H1 (cell line): ENCODE measurements at regions not wholly inside any gene's neighbourhood (a gene's known extent, or its start where the extent isn't known, plus 50 kb on each side); places are given as distances from the start of the nearest gene placed in this dataset.
"Not testable (repeated sequence)": the region's sequence is repeated elsewhere in the genome, so short reads cannot be mapped to it uniquely, and the experiment has no call there.

ENCODE experiments used
- CTCF ChIA-PET: fragments of 300-600 bp; sonication (Branson Sonifier 250); formaldehyde crosslinking; loops from one replicate; lab custom pipeline; 2021; ENCODE audit not compliant: partially characterized antibody; lab: Charles Lee
- POLR2A ChIA-PET: fragments of 300-600 bp; sonication (Branson Sonifier 250); formaldehyde crosslinking; loops from one replicate; lab custom pipeline; 2021; ENCODE audit warnings: inconsistent platforms; ENCODE audit not compliant: partially characterized antibody; lab: Charles Lee
- DNase-seq, 2 experiments: peaks; one replicate each; pipeline versions ENCODE4 v3.0.0 to v3.0.0-alpha.2; 2010 to 2022; ENCODE audit warnings: low spot score in 2 of 2, low read depth in 1 of 2, mixed read lengths in 1 of 2
- FAIRE-seq: peaks from 2 replicates; lab custom pipeline; 2011; peaks lifted over from hg19 to GRCh38; lab: Jason Lieb, UNC
- H2AFZ ChIP-seq: 2 replicates; pipeline ENCODE4 v1.8.1; 2012; ENCODE audit warnings: low read length, inconsistent platforms
- H2AK5ac ChIP-seq: 2 replicates; pipeline ENCODE4 v1.6.1; 2013; ENCODE audit warnings: low read depth, low read length
- H2BK120ac ChIP-seq: replicated peaks from 2 replicates; pipeline ENCODE3; 2013; ENCODE audit warnings: low read depth, low read length, inconsistent platforms
- H2BK12ac ChIP-seq: 2 replicates; pipeline ENCODE4 v1.6.1; 2013; ENCODE audit warnings: low read depth, low read length
- H2BK15ac ChIP-seq: 2 replicates; pipeline ENCODE4 v1.6.1; 2013; ENCODE audit warnings: low read length
- H2BK20ac ChIP-seq: 2 replicates; pipeline ENCODE4 v1.6.1; 2013; ENCODE audit warnings: low read length
- H2BK5ac ChIP-seq: 2 replicates; pipeline ENCODE4 v1.6.1; 2013; ENCODE audit warnings: low read depth, low read length
- H3K14ac ChIP-seq: 2 replicates; pipeline ENCODE4 v1.6.1; 2013; ENCODE audit warnings: inconsistent platforms; ENCODE audit not compliant: insufficient read length
- H3K18ac ChIP-seq: 2 replicates; pipeline ENCODE4 v1.6.1; 2013; ENCODE audit warnings: low read length; ENCODE audit errors: extremely low read depth
- H3K23ac ChIP-seq: 2 replicates; pipeline ENCODE4 v1.6.1; 2013; ENCODE audit warnings: inconsistent platforms; ENCODE audit not compliant: insufficient read length
- H3K23me2 ChIP-seq: 2 replicates; pipeline ENCODE4 v1.6.1; 2013; ENCODE audit warnings: low read depth, low read length
- H3K27ac ChIP-seq: 2 replicates; pipeline ENCODE4 v1.6.1; 2011; ENCODE audit warnings: low read depth, low read length, inconsistent platforms
- H3K27me3 ChIP-seq, 4 experiments: replicated peaks in 1 of 4; 1 replicate in 1 of 4; 2 replicates in 3 of 4; pipeline versions ENCODE4 v1.6.1 to v1.8.1; 2011 to 2013; ENCODE audit warnings: low read length in 3 of 4, mild to moderate bottlenecking in 3 of 4, inconsistent platforms in 2 of 4, mixed read lengths in 2 of 4, moderate library complexity in 1 of 4; ENCODE audit not compliant: control insufficient read depth in 3 of 4, insufficient read depth in 3 of 4; ENCODE audit errors: extremely low read depth in 1 of 4
- H3K36me3 ChIP-seq, 4 experiments: 2 replicates each; pipeline versions ENCODE4 v1.6.1 to v1.8.1; 2011 to 2013; ENCODE audit warnings: mild to moderate bottlenecking in 4 of 4, low read length in 3 of 4, moderate library complexity in 2 of 4, control low read depth in 1 of 4, inconsistent platforms in 1 of 4; ENCODE audit not compliant: insufficient read depth in 4 of 4, control insufficient read depth in 2 of 4
- H3K4ac ChIP-seq: replicated peaks from 2 replicates; pipeline ENCODE3; 2013; ENCODE audit warnings: low read length, low read depth, mixed read lengths, inconsistent platforms; ENCODE audit not compliant: insufficient read length
- H3K4me1 ChIP-seq, 4 experiments: replicated peaks in 1 of 4; 1 replicate in 1 of 4; 2 replicates in 3 of 4; pipeline versions ENCODE4 v1.6.1 to v1.8.1; 2011 to 2013; ENCODE audit warnings: low read length in 3 of 4, inconsistent platforms in 2 of 4, mixed read lengths in 1 of 4; ENCODE audit not compliant: insufficient read depth in 4 of 4, control insufficient read depth in 3 of 4
- H3K4me2 ChIP-seq, 2 experiments: 2 replicates each; pipeline versions ENCODE4 v1.6.1 to v1.8.1; 2011 to 2013; ENCODE audit warnings: low read depth in 2 of 2, low read length in 2 of 2, control low read depth in 1 of 2, inconsistent platforms in 1 of 2, mild to moderate bottlenecking in 1 of 2; ENCODE audit not compliant: insufficient read depth in 1 of 2
- H3K4me3 ChIP-seq, 4 experiments: fragments of 200-600, 300-600 bp in 1 of 4; sonication (generic), shearing (Covaris generic), sonication (Bioruptor Twin) in 1 of 4; 2 replicates each; pipeline versions ENCODE4 v1.5.1 to v1.8.1; 2011 to 2016; ENCODE audit warnings: low read length in 4 of 4, low read depth in 3 of 4, control low read depth in 2 of 4, inconsistent platforms in 2 of 4, mild to moderate bottlenecking in 2 of 4, mixed read lengths in 1 of 4, moderate library complexity in 1 of 4; ENCODE audit not compliant: insufficient read depth in 2 of 4; ENCODE audit errors: extremely low read depth in 1 of 4
- H3K56ac ChIP-seq: replicated peaks from 2 replicates; pipeline ENCODE3; 2013; ENCODE audit warnings: low read depth, mild to moderate bottlenecking, mixed read lengths, low read length, inconsistent platforms; ENCODE audit not compliant: insufficient read length
- H3K79me1 ChIP-seq: 2 replicates; pipeline ENCODE4 v1.6.1; 2013; ENCODE audit warnings: low read depth, low read length, control low read depth
- H3K79me2 ChIP-seq, 2 experiments: 2 replicates each; pipeline versions ENCODE4 v1.6.1 to v1.8.1; 2012 to 2013; ENCODE audit warnings: low read length in 2 of 2, mild to moderate bottlenecking in 2 of 2, inconsistent platforms in 1 of 2; ENCODE audit not compliant: insufficient read depth in 2 of 2, control insufficient read depth in 1 of 2
- H3K9ac ChIP-seq, 4 experiments: replicated peaks in 1 of 4; 1 replicate in 1 of 4; 2 replicates in 3 of 4; pipeline versions ENCODE4 v1.6.1 to v1.8.1; 2011 to 2013; ENCODE audit warnings: low read depth in 3 of 4, low read length in 3 of 4, control low read depth in 2 of 4, mild to moderate bottlenecking in 2 of 4, moderate library complexity in 2 of 4, inconsistent platforms in 1 of 4; ENCODE audit errors: extremely low read depth in 1 of 4
- H3K9me3 ChIP-seq, 2 experiments: 2 replicates each; pipeline versions ENCODE4 v1.6.1 to v1.8.1; 2012 to 2013; ENCODE audit warnings: mild to moderate bottlenecking in 2 of 2, moderate library complexity in 2 of 2, control low read depth in 1 of 2, inconsistent platforms in 1 of 2, low read depth in 1 of 2, low read length in 1 of 2, mixed read lengths in 1 of 2; ENCODE audit not compliant: insufficient read depth in 2 of 2
- H4K20me1 ChIP-seq, 2 experiments: replicated peaks in 1 of 2; 2 replicates each; pipeline versions ENCODE3 to v1.8.1; 2011 to 2013; ENCODE audit warnings: inconsistent platforms in 2 of 2, low read length in 2 of 2, mild to moderate bottlenecking in 1 of 2; ENCODE audit not compliant: insufficient read depth in 2 of 2, control insufficient read depth in 1 of 2
- H4K5ac ChIP-seq: 2 replicates; pipeline ENCODE4 v1.6.1; 2013; ENCODE audit warnings: low read length, low read depth, mixed read lengths, inconsistent platforms; ENCODE audit not compliant: insufficient read length
- H4K8ac ChIP-seq: 2 replicates; pipeline ENCODE4 v1.8.0; 2013; ENCODE audit warnings: mild to moderate bottlenecking, moderate library complexity, low read length, inconsistent platforms; ENCODE audit not compliant: insufficient read depth; ENCODE audit errors: extremely low read depth
- H4K91ac ChIP-seq: replicated peaks from 2 replicates; pipeline ENCODE3; 2013; ENCODE audit warnings: low read length, mixed read lengths, inconsistent platforms; ENCODE audit not compliant: insufficient read length
- BACH1 ChIP-seq: IDR thresholded peaks from 2 replicates; pipeline ENCODE4 v1.6.1; 2012; ENCODE audit warnings: low read length, improper control_type of control experiment
- CTBP2 ChIP-seq: IDR thresholded peaks from 2 replicates; pipeline ENCODE4 v1.7.0; 2011; ENCODE audit warnings: borderline replicate concordance, mild to moderate bottlenecking, moderate library complexity, mixed read lengths, low read length; ENCODE audit not compliant: insufficient read depth, insufficient read length
- EP300 ChIP-seq, 2 experiments: IDR thresholded peaks; 1 replicate in 1 of 2; 2 replicates in 1 of 2; pipeline ENCODE4 v1.6.1; 2011 to 2012; ENCODE audit warnings: low read depth in 2 of 2, low read length in 2 of 2, mild to moderate bottlenecking in 2 of 2, borderline replicate concordance in 1 of 2, inconsistent platforms in 1 of 2, moderate library complexity in 1 of 2
- GTF2F1 ChIP-seq: IDR thresholded peaks from 2 replicates; pipeline ENCODE4 v1.6.1; 2012; ENCODE audit warnings: low read depth, low read length, improper control_type of control experiment, borderline replicate concordance
- KDM5A ChIP-seq: fragments of 200-600 bp; IDR thresholded peaks from 2 replicates; pipeline ENCODE4 v1.7.1; 2012; ENCODE audit warnings: mild to moderate bottlenecking, low read length, inconsistent platforms, mixed read lengths
- NANOG ChIP-seq: IDR thresholded peaks from 2 replicates; pipeline ENCODE4 v1.6.1; 2011; ENCODE audit warnings: low read length, low read depth, mild to moderate bottlenecking, inconsistent platforms; ENCODE audit not compliant: insufficient read depth, poor library complexity, severe bottlenecking
- POLR2AphosphoS5 ChIP-seq: IDR thresholded peaks from 2 replicates; pipeline ENCODE4 v1.6.1; 2011; ENCODE audit warnings: low read depth, low read length
- RXRA ChIP-seq: IDR thresholded peaks from 2 replicates; pipeline ENCODE4 v1.6.1; 2011; ENCODE audit warnings: low read depth, mild to moderate bottlenecking, low read length, moderate library complexity; ENCODE audit not compliant: insufficient read depth
- TAF7 ChIP-seq: optimal IDR thresholded peaks from 2 replicates; pipeline ENCODE3; 2011; ENCODE audit warnings: low read depth, mild to moderate bottlenecking, inconsistent platforms, low read length, moderate library complexity, borderline replicate concordance
- WGBS, 2 experiments: shearing (Covaris generic) in 1 of 2; methylation state at CpG; one replicate each; pipeline versions ENCODE4 v1.1.6 to v1.1.7; 2013 to 2015; ENCODE audit warnings: low lambda C conversion rate in 2 of 2, mixed read lengths in 2 of 2, inconsistent platforms in 1 of 2, low coverage in 1 of 2, missing lambda C conversion rate in 1 of 2; ENCODE audit not compliant: insufficient replicate concordance in 2 of 2, insufficient coverage in 1 of 2, insufficient read length in 1 of 2; ENCODE audit errors: extremely low coverage in 1 of 2, missing lambda C conversion rate in 1 of 2; 5-methylcytosine and 5-hydroxymethylcytosine counted together

DNA sequence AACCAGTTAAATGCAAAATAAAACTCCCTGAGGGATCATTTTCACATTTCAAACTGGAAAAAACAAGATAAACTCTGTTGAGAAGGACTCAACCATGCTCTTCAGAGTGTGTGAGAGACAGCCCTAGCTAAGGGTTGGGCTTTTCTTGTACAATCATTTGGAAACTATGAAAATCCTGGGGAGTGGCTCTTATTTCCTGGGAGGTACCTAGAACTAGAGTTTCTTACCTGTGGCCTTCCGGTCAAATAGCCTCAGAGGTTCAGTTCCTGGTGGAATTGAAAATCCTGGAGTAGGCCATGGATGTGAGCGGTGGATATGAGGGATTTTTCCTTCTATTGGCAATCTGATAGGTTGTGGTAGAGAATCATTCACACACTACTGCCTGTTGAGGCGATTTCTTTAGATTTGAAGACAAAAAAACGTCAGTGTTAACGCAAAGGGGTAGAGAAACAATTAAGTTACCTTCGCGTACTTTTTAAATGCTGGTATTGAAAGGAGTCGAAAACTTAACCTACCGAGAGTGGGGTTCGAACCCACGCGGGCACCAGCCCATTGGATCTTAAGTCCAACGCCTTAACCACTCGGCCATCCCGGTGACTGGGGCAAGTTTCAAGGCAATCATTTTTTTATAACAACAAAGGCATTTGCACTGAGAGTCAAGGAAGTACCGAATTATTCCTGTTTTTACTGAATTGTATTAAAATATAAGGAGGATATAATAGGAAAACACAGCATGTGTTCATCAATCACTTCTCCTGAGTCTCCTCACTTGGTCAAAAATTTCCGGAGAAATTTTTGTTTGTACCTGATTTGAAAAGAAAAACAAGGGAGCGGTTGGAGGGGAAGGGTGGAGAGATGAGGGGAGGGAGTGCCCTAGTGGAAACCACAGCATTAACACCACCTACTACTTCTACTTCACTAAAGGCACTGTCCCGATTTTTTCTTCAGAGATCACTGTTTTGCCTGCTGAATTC lies 191.3 kb downstream of the OR2B2 start (continued):
- TF ChIP-seq RXRA = no peak
- no peak for TF ChIP-seq NANOG
- TF ChIP-seq KDM5A = no peak
- no peak for TF ChIP-seq GTF2F1
- no peak for TF ChIP-seq EP300 (IDR thresholded peaks at IDR 0.05; ENCODE audit: borderline replicate concordance in 1 of 2, low read depth in 2 of 2, low read length in 2 of 2)
- TF ChIP-seq BACH1 = no peak
- no peak for TF ChIP-seq TAF7
- no peak for TF ChIP-seq POLR2AphosphoS5
- TF ChIP-seq CTBP2 = no peak
- TF ChIP-seq, all 59 proteins: peak for 8

DNA sequence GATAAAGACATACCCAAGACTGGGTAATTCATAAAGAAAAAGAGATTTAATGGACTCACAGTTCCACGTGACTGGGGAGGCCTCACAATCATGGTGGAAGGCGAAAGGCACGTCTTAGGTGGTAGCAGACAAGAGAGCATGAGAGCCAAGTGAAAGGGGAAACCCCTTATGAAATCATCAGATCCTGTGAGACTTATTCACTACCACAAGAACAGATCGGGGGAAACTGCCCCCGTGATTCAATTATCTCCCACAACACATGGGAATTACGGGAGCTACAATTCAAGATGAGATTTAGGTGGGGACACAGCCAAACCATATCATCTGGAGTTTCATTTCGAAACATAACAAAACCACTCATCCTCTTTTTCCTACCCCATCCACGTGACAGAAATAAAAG lies 193.2 kb downstream of the OR2B2 start:
- not testable (repeated sequence) for H3K9me3 ChIP-seq, H2BK20ac ChIP-seq, H2BK120ac ChIP-seq, H2BK15ac ChIP-seq, H3K27me3 ChIP-seq, H3K36me3 ChIP-seq, H2BK12ac ChIP-seq, H3K14ac ChIP-seq, H4K5ac ChIP-seq, H4K91ac ChIP-seq, H3K4me2 ChIP-seq, H3K79me1 ChIP-seq, DNase-seq, H3K9ac ChIP-seq, H3K18ac ChIP-seq, H4K8ac ChIP-seq, H3K23ac ChIP-seq, H2AFZ ChIP-seq, H3K4ac ChIP-seq, H4K20me1 ChIP-seq, H3K56ac ChIP-seq, H2AK5ac ChIP-seq, H3K79me2 ChIP-seq, H3K23me2 ChIP-seq, H2BK5ac ChIP-seq, H3K4me3 ChIP-seq, H3K27ac ChIP-seq, FAIRE-seq, H3K4me1 ChIP-seq
- WGBS, 2 experiments = 83% methylated on average over 8 of the region's 8 CpGs; no CpG with 5 or more reads in 1 of the 2 experiments
- POLR2A ChIA-PET = interaction anchor here (1.1 kb wide), 1 partner anchor 8 kb away, joined by 4 read pairs; no protein-coding TSS in a partner anchor
- CTCF ChIA-PET = interaction anchor here (0.9 kb wide), 2 partner anchors 31 to 62 kb away, joined by 3 read pairs; no protein-coding TSS in a partner anchor
